SK-N-SH treated with all-trans-retinoic acid at 6 μM for 48 hours (cell line): ENCODE measurements at regions not wholly inside any gene's neighbourhood (a gene's known extent, or its start where the extent isn't known, plus 50 kb on each side); places are given as distances from the start of the nearest gene placed in this dataset.

ENCODE experiments used
- ARNTL ChIP-seq: fragments of 450-650 bp; formaldehyde crosslinking; IDR thresholded peaks from 2 replicates; pipeline ENCODE4 v1.5.0; 2020; ENCODE audit warnings: low read depth, mild to moderate bottlenecking, moderate library complexity, borderline replicate concordance
- GLIS3 ChIP-seq: fragments of 250-450 bp; sonication (Bioruptor Pico); IDR thresholded peaks from 2 replicates; pipeline ENCODE4 v1.5.0; 2020; ENCODE audit warnings: mild to moderate bottlenecking, moderate library complexity
- OSR1 ChIP-seq: fragments of 250-450 bp; sonication (Bioruptor Pico); IDR thresholded peaks from 2 replicates; pipeline ENCODE4 v1.8.0; 2022; ENCODE audit warnings: moderate library complexity, mild to moderate bottlenecking, inconsistent platforms
- RARB ChIP-seq: fragments of 250-450 bp; sonication (Bioruptor Pico); IDR thresholded peaks from 2 replicates; pipeline ENCODE4 v1.8.0; 2021; ENCODE audit warnings: mild to moderate bottlenecking, moderate library complexity
- SNAI2 ChIP-seq: fragments of 250-450 bp; sonication (Bioruptor Pico); IDR thresholded peaks from 2 replicates; pipeline ENCODE4 v1.5.0; 2020; ENCODE audit warnings: mild to moderate bottlenecking, moderate library complexity
- TCF4 ChIP-seq: fragments of 250-450 bp; sonication (Bioruptor Pico); IDR thresholded peaks from 2 replicates; pipeline ENCODE4 v1.8.0; 2021; ENCODE audit warnings: mild to moderate bottlenecking, moderate library complexity, borderline replicate concordance
- TOX ChIP-seq: fragments of 250-450 bp; sonication (Bioruptor Pico); IDR thresholded peaks from 2 replicates; pipeline ENCODE4 v1.8.0; 2021; ENCODE audit warnings: mild to moderate bottlenecking, moderate library complexity, borderline replicate concordance
- ZC3H10 ChIP-seq: fragments of 250-450 bp; sonication (Bioruptor Pico); IDR thresholded peaks from 2 replicates; pipeline ENCODE4 v1.5.1; 2021; ENCODE audit warnings: mild to moderate bottlenecking, moderate library complexity
- ZFP3 ChIP-seq: fragments of 250-450 bp; sonication (Bioruptor Pico); IDR thresholded peaks from 2 replicates; pipeline ENCODE4 v1.5.0; 2020; ENCODE audit warnings: mild to moderate bottlenecking, moderate library complexity
- ZFP30 ChIP-seq: fragments of 450-650 bp; formaldehyde crosslinking; IDR thresholded peaks from 2 replicates; pipeline ENCODE4 v1.5.0; 2022; ENCODE audit warnings: mild to moderate bottlenecking, moderate library complexity
- TF ChIP-seq, protein P1 (sequence below): fragments of 250-450 bp; sonication (Bioruptor Pico); IDR thresholded peaks from 2 replicates; pipeline ENCODE4 v1.5.1; 2021; ENCODE audit warnings: mild to moderate bottlenecking, moderate library complexity
- TF ChIP-seq, protein P2 (sequence below): fragments of 250-450 bp; sonication (Bioruptor Pico); IDR thresholded peaks from 2 replicates; pipeline ENCODE4 v1.5.1; 2020; ENCODE audit warnings: low read depth, mild to moderate bottlenecking, moderate library complexity

- TF ChIP-seq ZFP3 (CRISPR knock-in tag), result no peak
- no peak for TF ChIP-seq OSR1 (CRISPR knock-in tag)
- TF ChIP-seq ZC3H10 (CRISPR knock-in tag), result no peak
- no peak for TF ChIP-seq GLIS3
- TF ChIP-seq ARNTL (CRISPR knock-in tag), result no peak
- no peak for TF ChIP-seq SNAI2
- TF ChIP-seq, protein P1, sequence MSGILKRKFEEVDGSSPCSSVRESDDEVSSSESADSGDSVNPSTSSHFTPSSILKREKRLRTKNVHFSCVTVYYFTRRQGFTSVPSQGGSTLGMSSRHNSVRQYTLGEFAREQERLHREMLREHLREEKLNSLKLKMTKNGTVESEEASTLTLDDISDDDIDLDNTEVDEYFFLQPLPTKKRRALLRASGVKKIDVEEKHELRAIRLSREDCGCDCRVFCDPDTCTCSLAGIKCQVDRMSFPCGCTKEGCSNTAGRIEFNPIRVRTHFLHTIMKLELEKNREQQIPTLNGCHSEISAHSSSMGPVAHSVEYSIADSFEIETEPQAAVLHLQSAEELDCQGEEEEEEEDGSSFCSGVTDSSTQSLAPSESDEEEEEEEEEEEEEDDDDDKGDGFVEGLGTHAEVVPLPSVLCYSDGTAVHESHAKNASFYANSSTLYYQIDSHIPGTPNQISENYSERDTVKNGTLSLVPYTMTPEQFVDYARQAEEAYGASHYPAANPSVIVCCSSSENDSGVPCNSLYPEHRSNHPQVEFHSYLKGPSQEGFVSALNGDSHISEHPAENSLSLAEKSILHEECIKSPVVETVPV (CRISPR knock-in tag), result no peak
- no peak for TF ChIP-seq RARB (CRISPR knock-in tag)
- TF ChIP-seq TCF4, result no peak
- no peak for TF ChIP-seq ZFP30
- TF ChIP-seq, protein P2, sequence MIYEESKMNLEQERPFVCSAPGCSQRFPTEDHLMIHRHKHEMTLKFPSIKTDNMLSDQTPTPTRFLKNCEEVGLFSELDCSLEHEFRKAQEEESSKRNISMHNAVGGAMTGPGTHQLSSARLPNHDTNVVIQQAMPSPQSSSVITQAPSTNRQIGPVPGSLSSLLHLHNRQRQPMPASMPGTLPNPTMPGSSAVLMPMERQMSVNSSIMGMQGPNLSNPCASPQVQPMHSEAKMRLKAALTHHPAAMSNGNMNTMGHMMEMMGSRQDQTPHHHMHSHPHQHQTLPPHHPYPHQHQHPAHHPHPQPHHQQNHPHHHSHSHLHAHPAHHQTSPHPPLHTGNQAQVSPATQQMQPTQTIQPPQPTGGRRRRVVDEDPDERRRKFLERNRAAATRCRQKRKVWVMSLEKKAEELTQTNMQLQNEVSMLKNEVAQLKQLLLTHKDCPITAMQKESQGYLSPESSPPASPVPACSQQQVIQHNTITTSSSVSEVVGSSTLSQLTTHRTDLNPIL (CRISPR knock-in tag), result no peak
- TF ChIP-seq TOX, result no peak
Measured at GRCh38 chr2:164091673-164092072, 355.9 kb upstream of the FIGN start.
